ENCODE measurements at regions not wholly inside any gene's neighbourhood (a gene's known extent, or its start where the extent isn't known, plus 50 kb on each side); places are given as distances from the start of the nearest gene placed in this dataset.

- Histone ChIP-seq H4K20me1 (ENCODE audit: control insufficient read depth, insufficient read depth) (no peaks in the 10 kb centered on the region), H3K79me2 (ENCODE audit: control insufficient read depth, insufficient read depth, low read length) (no peaks in the 10 kb centered on the region), H3K4me3 (no peak overlapping the region), H3K27ac (ENCODE audit: control insufficient read depth, insufficient read depth) (no peak overlapping the region), H3K4me2 (ENCODE audit: control insufficient read depth, insufficient read depth) (no peak overlapping the region), H2AFZ (ENCODE audit: control insufficient read depth, low read depth, low read length) (no peak overlapping the region), H3K4me1 (ENCODE audit: control insufficient read depth, insufficient read depth, low read length) (no peaks in the 10 kb centered on the region), H3K9me3 (replicated peaks; ENCODE audit: control insufficient read depth, insufficient read depth, low read length) (peaks cover 5% of the 10 kb centered on the region; the same call in 1 of the 3 replicates), H3K9ac (ENCODE audit: control insufficient read depth, insufficient read depth, low read length) (no peak overlapping the region), H3K36me3 (ENCODE audit: control insufficient read depth in 2 of 2, insufficient read depth in 2 of 2, low read length in 1 of 2) (no peaks in the 10 kb centered on the region), H3K27me3 (replicated peaks in 1 of 2; ENCODE audit: control insufficient read depth in 2 of 2, insufficient read depth in 2 of 2, low read length in 1 of 2) (no peaks in the 10 kb centered on the region; a peak in 1 of 4 replicates)
- ChIA-PET RAD21 (ENCODE audit: unreplicated experiment) (no interaction called here), CTCF (no interaction called here), POLR2A (no interaction called here), SMC1A (ENCODE audit: uncharacterized antibody, unreplicated experiment) (interaction anchor here (1.1 to 1.2 kb wide), 3 partner anchors 23 to 108 kb away, joined by 3 read pairs; no protein-coding TSS in a partner anchor)
- TF ChIP-seq MYB (IDR thresholded peaks at IDR 0.05; ENCODE audit: borderline replicate concordance, low read depth, low read length) (no peak), MTA3 (IDR thresholded peaks at IDR 0.05; ENCODE audit: borderline replicate concordance, low read length) (no peak), BCL11A (IDR thresholded peaks at IDR 0.05; ENCODE audit: low read depth, low read length) (no peak), ZZZ3 (IDR thresholded peaks at IDR 0.05; ENCODE audit: control insufficient read depth, insufficient read length, low read depth) (no peak), TBL1XR1 (IDR thresholded peaks at IDR 0.05; ENCODE audit: low read depth, low read length) (no peak), SIN3A (IDR thresholded peaks at IDR 0.05; ENCODE audit: low read depth, low read length) (no peak)
- TF ChIP-seq, protein P1, sequence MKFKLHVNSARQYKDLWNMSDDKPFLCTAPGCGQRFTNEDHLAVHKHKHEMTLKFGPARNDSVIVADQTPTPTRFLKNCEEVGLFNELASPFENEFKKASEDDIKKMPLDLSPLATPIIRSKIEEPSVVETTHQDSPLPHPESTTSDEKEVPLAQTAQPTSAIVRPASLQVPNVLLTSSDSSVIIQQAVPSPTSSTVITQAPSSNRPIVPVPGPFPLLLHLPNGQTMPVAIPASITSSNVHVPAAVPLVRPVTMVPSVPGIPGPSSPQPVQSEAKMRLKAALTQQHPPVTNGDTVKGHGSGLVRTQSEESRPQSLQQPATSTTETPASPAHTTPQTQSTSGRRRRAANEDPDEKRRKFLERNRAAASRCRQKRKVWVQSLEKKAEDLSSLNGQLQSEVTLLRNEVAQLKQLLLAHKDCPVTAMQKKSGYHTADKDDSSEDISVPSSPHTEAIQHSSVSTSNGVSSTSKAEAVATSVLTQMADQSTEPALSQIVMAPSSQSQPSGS (IDR thresholded peaks at IDR 0.05; ENCODE audit: low read length): no peak
- in situ Hi-C loops (cut with MboI): no loop called here
- intact Hi-C loops (cut with micrococcal nuclease; ENCODE audit: unreplicated experiment): no loop called here
- no peak for ATAC-seq
- no peak for FAIRE-seq
- 56% methylated on average over 2 of the region's 2 CpGs for WGBS (ENCODE audit: insufficient coverage, insufficient replicate concordance, low lambda C conversion rate, missing lambda C conversion rate)
- no TSS peak for BruUV-seq (replicated peaks)
- DNase-seq (ENCODE audit: low read depth, low spot score): no peak
These were observed 109.9 kb upstream of the BCL6 start for GRCh38 chr3:187855131-187855530.

DNA sequence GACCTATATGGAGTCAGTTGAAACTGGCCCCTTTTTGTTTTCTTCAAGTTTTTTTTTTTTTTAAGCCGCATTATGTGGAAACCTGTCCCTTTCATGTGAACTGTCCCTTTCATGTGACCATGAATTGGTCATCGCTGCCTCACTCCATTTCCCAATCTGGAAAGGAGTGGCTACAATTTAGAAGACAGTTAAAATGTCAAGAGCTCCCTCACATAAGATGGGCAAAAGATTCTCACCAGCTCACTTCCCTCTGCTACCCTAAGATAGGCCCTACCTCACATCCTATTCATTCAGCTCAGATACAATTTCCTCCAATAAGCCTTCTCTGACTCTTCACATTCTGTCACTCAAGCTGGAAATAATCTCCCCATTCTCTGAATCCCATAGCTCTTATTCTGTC is 111.3 kb upstream of the BCL6 start:
- Histone ChIP-seq H3K79me2 (ENCODE audit: control insufficient read depth, insufficient read depth, low read length) (no peaks in the 10 kb centered on the region), H3K4me1 (ENCODE audit: control insufficient read depth, insufficient read depth, low read length) (no peaks in the 10 kb centered on the region), H3K9ac (ENCODE audit: control insufficient read depth, insufficient read depth, low read length) (no peak overlapping the region), H3K36me3 (ENCODE audit: control insufficient read depth in 2 of 2, insufficient read depth in 2 of 2, low read length in 1 of 2) (no peaks in the 10 kb centered on the region), H3K4me3 (no peak overlapping the region), H3K27ac (ENCODE audit: control insufficient read depth, insufficient read depth) (no peak overlapping the region), H3K9me3 (replicated peaks; ENCODE audit: control insufficient read depth, insufficient read depth, low read length) (peaks cover 5% of the 10 kb centered on the region; the same call in 1 of the 3 replicates), H3K4me2 (ENCODE audit: control insufficient read depth, insufficient read depth) (no peak overlapping the region), H4K20me1 (ENCODE audit: control insufficient read depth, insufficient read depth) (no peaks in the 10 kb centered on the region), H3K27me3 (replicated peaks in 1 of 2; ENCODE audit: control insufficient read depth in 2 of 2, insufficient read depth in 2 of 2, low read length in 1 of 2) (no peaks in the 10 kb centered on the region; a peak in 1 of 4 replicates), H2AFZ (ENCODE audit: control insufficient read depth, low read depth, low read length) (no peak overlapping the region)
- ChIA-PET POLR2A (no interaction called here), RAD21 (ENCODE audit: unreplicated experiment) (no interaction called here), CTCF (no interaction called here), SMC1A (ENCODE audit: uncharacterized antibody, unreplicated experiment) (interaction anchor here (1.6 kb wide), 1 partner anchor 13 kb away, joined by 5 read pairs; no protein-coding TSS in a partner anchor)
- in situ Hi-C loops (cut with MboI): no loop called here
- TF ChIP-seq MAX (IDR thresholded peaks at IDR 0.05; ENCODE audit: low read depth, low read length) (no peak), SMC3 (IDR thresholded peaks at IDR 0.05; ENCODE audit: borderline replicate concordance, low read length) (no peak), DPF2 (IDR thresholded peaks at IDR 0.05) (no peak), JUNB (IDR thresholded peaks at IDR 0.05) (no peak), MXI1 (IDR thresholded peaks at IDR 0.05; ENCODE audit: low read depth, low read length) (no peak)
- TF ChIP-seq, protein P2, sequence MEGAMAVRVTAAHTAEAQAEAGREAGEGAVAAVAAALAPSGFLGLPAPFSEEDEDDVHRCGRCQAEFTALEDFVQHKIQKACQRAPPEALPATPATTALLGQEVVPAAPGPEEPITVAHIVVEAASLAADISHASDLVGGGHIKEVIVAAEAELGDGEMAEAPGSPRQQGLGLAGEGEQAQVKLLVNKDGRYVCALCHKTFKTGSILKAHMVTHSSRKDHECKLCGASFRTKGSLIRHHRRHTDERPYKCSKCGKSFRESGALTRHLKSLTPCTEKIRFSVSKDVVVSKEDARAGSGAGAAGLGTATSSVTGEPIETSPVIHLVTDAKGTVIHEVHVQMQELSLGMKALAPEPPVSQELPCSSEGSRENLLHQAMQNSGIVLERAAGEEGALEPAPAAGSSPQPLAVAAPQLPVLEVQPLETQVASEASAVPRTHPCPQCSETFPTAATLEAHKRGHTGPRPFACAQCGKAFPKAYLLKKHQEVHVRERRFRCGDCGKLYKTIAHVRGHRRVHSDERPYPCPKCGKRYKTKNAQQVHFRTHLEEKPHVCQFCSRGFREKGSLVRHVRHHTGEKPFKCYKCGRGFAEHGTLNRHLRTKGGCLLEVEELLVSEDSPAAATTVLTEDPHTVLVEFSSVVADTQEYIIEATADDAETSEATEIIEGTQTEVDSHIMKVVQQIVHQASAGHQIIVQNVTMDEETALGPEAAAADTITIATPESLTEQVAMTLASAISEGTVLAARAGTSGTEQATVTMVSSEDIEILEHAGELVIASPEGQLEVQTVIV (IDR thresholded peaks at IDR 0.05; ENCODE audit: borderline replicate concordance, partially characterized antibody): no peak
- no TSS peak for BruUV-seq (replicated peaks)
- DNase-seq (ENCODE audit: low read depth, low spot score) (no peak), FAIRE-seq (no peak), ATAC-seq (no peak)
- 83% methylated on average over 2 of the region's 2 CpGs for WGBS (ENCODE audit: insufficient coverage, insufficient replicate concordance, low lambda C conversion rate, missing lambda C conversion rate)
- intact Hi-C loops (cut with micrococcal nuclease; ENCODE audit: unreplicated experiment): no loop called here
